A673 (cell line): ENCODE measurements at regions not wholly inside any gene's neighbourhood (a gene's known extent, or its start where the extent isn't known, plus 50 kb on each side); places are given as distances from the start of the nearest gene placed in this dataset.

ENCODE experiments used
- CTCF ChIP-seq: fragments of 300-800, 200-600 bp; sonication (generic); conservative IDR thresholded peaks from 2 replicates; pipeline ENCODE4 v1.5.1; 2017; ENCODE audit warnings: low read depth, mild to moderate bottlenecking, antibody characterized with exemption, low read length, moderate library complexity, mixed read lengths
- EZH2 ChIP-seq: fragments of 200-600 bp; sonication (generic); IDR thresholded peaks from 2 replicates; pipeline ENCODE4 v1.6.1; 2017; ENCODE audit warnings: borderline replicate concordance, low read depth, mild to moderate bottlenecking, mixed read lengths, antibody characterized with exemption, low read length; ENCODE audit not compliant: poor library complexity, severe bottlenecking

DNA sequence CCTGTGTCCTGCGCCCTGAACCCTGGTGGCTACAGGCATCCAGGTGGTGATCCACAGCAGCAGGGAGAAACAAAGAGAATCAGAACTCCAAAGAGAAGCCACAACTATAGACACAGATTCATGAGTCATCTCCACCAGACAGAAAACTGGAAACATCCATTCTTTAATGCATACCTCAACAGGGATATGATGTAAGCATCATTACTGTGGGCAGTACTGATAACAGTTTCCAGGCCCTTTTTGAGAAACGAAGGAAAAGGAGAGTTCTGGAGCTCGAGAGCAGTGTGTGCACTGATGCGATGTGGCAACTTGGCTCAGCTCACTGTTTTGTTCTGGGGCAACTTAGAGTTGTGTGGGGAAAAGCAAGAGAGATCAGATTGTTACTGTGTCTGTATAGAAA lies 215.6 kb upstream of the ADAMTS16 start:
- TF ChIP-seq EZH2 = no peak
- TF ChIP-seq CTCF = no peak
